CD4-positive, CD25-positive, alpha-beta regulatory T cell (primary cell): ENCODE measurements at regions not wholly inside any gene's neighbourhood (a gene's known extent, or its start where the extent isn't known, plus 50 kb on each side); places are given as distances from the start of the nearest gene placed in this dataset.

Experiments
- ATAC-seq, 2 donors: fragments of 150-1000 bp; cut with Tn5 transposase; one replicate each; pipeline ENCODE4 v1.10.0; 2021; ENCODE audit warnings: low read depth in 2 of 2, moderate number of reproducible peaks in 2 of 2, moderate library complexity in 1 of 2
- DNase-seq, 3 donors: peaks; one replicate each; pipeline versions ENCODE4 v3.0.0 to v3.0.0-alpha.2; 2012 to 2022; ENCODE audit warnings: mixed read lengths in 1 of 3
- H3K27ac ChIP-seq: one replicate; pipeline ENCODE4 v1.7.0; 2013; ENCODE audit warnings: mild to moderate bottlenecking, low read length; ENCODE audit not compliant: insufficient read depth, poor library complexity, severe bottlenecking
- H3K27me3 ChIP-seq: one replicate; pipeline ENCODE4 v1.7.0; 2013; ENCODE audit warnings: low read length; ENCODE audit not compliant: control insufficient read depth, insufficient read depth
- H3K36me3 ChIP-seq: one replicate; pipeline ENCODE4 v1.7.0; 2013; ENCODE audit warnings: mild to moderate bottlenecking, low read length, moderate library complexity; ENCODE audit not compliant: control insufficient read depth, insufficient read depth
- H3K4me1 ChIP-seq: 2 replicates; pipeline ENCODE4 v1.7.0; 2013; ENCODE audit warnings: mild to moderate bottlenecking, low read length; ENCODE audit not compliant: insufficient read depth, control insufficient read depth, poor library complexity, severe bottlenecking
- H3K4me3 ChIP-seq: one replicate; pipeline ENCODE4 v1.7.0; 2013; ENCODE audit warnings: low read depth, mild to moderate bottlenecking, low read length, moderate library complexity
- H3K9me3 ChIP-seq, 2 experiments: 1 replicate in 1 of 2; 2 replicates in 1 of 2; pipeline ENCODE4 v1.7.0; 2013; ENCODE audit warnings: low read length in 2 of 2, mild to moderate bottlenecking in 1 of 2, moderate library complexity in 1 of 2; ENCODE audit not compliant: control insufficient read depth in 2 of 2
- H3K27ac Mint-ChIP-seq, 3 donors: one replicate each; pipeline ENCODE4 v1.8.0; 2020 to 2022; ENCODE audit warnings: mild to moderate bottlenecking in 3 of 3, mixed read lengths in 3 of 3, moderate library complexity in 2 of 3
- H3K27me3 Mint-ChIP-seq: one replicate; pipeline ENCODE4 v1.8.0; 2022; ENCODE audit warnings: mild to moderate bottlenecking, mixed read lengths
- H3K36me3 Mint-ChIP-seq: one replicate; pipeline ENCODE4 v1.8.0; 2020; ENCODE audit warnings: mixed read lengths
- H3K4me1 Mint-ChIP-seq, 4 donors: one replicate each; pipeline ENCODE4 v1.8.0; 2020 to 2022; ENCODE audit warnings: mixed read lengths in 4 of 4, mild to moderate bottlenecking in 1 of 4
- H3K4me3 Mint-ChIP-seq, 4 donors: one replicate each; pipeline ENCODE4 v1.8.0; 2020 to 2022; ENCODE audit warnings: mild to moderate bottlenecking in 4 of 4, mixed read lengths in 4 of 4, moderate library complexity in 3 of 4
- H3K9me3 Mint-ChIP-seq, 7 donors: one replicate each; pipeline ENCODE4 v1.8.0; 2020 to 2022; ENCODE audit warnings: mixed read lengths in 7 of 7, mild to moderate bottlenecking in 3 of 7, moderate library complexity in 2 of 7

DNA sequence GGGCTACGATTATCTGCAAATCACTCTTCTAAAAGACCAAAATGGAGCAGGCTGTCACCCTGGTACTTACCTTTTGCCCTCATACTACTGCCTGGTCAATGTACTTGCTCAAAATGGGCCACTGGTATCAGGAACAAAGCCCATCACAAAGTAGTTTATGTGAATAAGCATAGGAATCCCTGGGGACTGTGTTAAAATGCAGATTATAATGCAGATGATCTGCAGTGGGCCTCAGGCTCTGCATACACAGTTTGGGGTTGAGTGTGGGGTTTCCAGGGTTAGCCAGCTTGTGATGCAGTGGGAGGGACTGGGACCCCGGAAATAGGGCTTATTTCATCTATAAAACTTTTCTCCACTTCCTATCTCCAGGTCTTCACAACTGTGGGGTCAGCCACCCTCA is 173.1 kb downstream of the HSD17B3 start:
- H3K27ac Mint-ChIP-seq, result no peak overlapping the region
- no peaks in the 10 kb centered on the region for H3K4me1 ChIP-seq
- no peak for ATAC-seq

DNA sequence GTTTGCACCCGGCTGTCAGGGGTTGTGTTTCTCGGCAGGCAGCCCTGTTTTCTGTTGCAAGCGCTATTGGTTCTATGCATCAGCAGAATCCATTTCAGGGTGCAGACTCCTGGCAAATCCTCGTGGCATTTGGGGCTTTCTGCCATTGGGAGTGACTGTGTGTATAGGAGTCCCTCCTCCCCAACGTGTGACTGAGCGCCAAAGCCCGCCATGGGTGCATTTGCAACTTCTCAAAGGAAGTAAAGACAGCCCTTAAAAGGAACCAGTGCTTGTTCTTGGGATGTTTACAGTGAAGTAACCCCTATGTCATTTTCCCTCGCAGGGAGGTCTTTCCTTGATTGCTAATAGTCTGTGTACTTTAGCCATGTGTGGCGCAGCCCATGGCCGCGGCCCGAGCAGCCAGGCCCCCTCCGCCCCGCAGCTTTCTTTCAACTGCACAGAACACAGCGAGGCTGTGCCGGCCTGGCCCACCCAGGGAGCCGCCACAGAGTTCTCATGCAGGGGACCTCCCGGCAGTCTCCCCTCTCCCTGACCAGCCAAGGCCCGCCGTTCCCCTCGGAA is 175.6 kb downstream of the HSD17B3 start:
- H3K27me3 ChIP-seq, result no peaks in the 10 kb centered on the region
- Mint-ChIP-seq H3K27ac (no peak overlapping the region), H3K36me3 (no peaks in the 10 kb centered on the region), H3K27me3 (peaks cover 9% of the 10 kb centered on the region), H3K4me3 (no peak overlapping the region), H3K4me1 (no peaks in the 10 kb centered on the region), H3K9me3 (peaks cover 0 to 3% (median 0%) of the 10 kb centered on the region in 7 donors)
- H3K36me3 ChIP-seq, result no peaks in the 10 kb centered on the region
- H3K4me1 ChIP-seq, result no peaks in the 10 kb centered on the region
- no peak overlapping the region for H3K27ac ChIP-seq
- no peaks in the 10 kb centered on the region for H3K9me3 ChIP-seq
- no peak for DNase-seq
- H3K4me3 ChIP-seq, result no peak overlapping the region
- ATAC-seq, result no peak

More for the DNA sequence above, 173.1 kb downstream of the HSD17B3 start:
- H3K27me3 ChIP-seq, result no peaks in the 10 kb centered on the region
- no peak overlapping the region for H3K4me3 ChIP-seq
- no peaks in the 10 kb centered on the region for H3K36me3 ChIP-seq
- DNase-seq, result no peak
- peaks cover 0 to 15% (median 4%) of the 10 kb centered on the region in 7 donors for H3K9me3 Mint-ChIP-seq
- no peaks in the 10 kb centered on the region for H3K4me1 Mint-ChIP-seq
- no peaks in the 10 kb centered on the region for H3K9me3 ChIP-seq
- no peaks in the 10 kb centered on the region for H3K36me3 Mint-ChIP-seq
- H3K27ac ChIP-seq, result no peak overlapping the region
- peaks cover 9% of the 10 kb centered on the region for H3K27me3 Mint-ChIP-seq
- H3K4me3 Mint-ChIP-seq, result no peak overlapping the region

DNA sequence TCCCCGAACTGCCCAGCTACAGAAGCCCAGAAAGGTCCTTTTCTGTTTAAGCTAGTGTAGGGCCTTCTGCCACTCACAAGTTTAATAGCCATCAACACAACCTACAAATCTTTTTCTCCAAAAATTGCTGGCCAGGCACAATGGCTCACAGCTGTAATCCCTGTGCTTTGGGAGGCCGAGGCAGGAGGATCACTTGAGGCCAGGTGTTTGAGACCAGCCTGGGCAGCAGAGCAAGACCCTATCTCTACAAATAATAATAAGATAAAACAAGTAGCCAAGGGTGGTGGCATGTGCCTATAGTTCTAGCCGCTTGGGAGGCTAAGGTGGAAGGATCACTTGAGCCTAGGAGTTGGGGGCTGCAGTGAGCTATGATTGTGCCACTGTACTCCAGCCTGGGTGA is 176.4 kb downstream of the HSD17B3 start:
- Mint-ChIP-seq H3K4me3 (no peak overlapping the region), H3K4me1 (no peaks in the 10 kb centered on the region), H3K36me3 (no peaks in the 10 kb centered on the region), H3K9me3 (no peaks in the 10 kb centered on the region), H3K27me3 (peaks cover 9% of the 10 kb centered on the region), H3K27ac (no peak overlapping the region)
- Histone ChIP-seq H3K36me3 (no peaks in the 10 kb centered on the region), H3K4me1 (no peaks in the 10 kb centered on the region), H3K9me3 (no peaks in the 10 kb centered on the region), H3K27me3 (no peaks in the 10 kb centered on the region), H3K27ac (no peak overlapping the region), H3K4me3 (no peak overlapping the region)
- DNase-seq (no peak), ATAC-seq (no peak)

DNA sequence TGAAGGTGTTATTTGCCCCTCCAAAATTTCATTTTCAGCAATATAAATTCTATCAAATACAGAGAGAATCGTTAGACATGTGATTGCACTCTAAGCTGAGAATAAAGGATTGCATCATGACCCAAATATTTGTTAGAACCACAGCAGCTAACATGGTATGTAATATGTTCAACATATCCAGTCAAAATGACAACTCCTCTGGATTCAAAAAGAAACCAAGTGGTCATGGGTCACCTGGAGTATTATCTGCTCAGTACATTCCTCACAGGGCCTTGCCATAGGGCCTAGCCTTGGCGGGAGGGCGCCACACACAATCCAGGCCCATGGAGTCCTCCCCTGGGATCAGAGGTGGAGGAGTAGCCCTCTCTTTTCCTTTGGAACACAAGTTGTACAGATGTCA is 179.2 kb downstream of the HSD17B3 start:
- DNase-seq (no peak), ATAC-seq (no peak)
- H3K27ac ChIP-seq, result no peak overlapping the region
- H3K27me3 ChIP-seq, result peaks cover under 1% of the 10 kb centered on the region
- peaks cover 8% of the 10 kb centered on the region for H3K27me3 Mint-ChIP-seq
- no peaks in the 10 kb centered on the region for H3K4me1 Mint-ChIP-seq
- no peak overlapping the region for H3K4me3 ChIP-seq
- no peaks in the 10 kb centered on the region for H3K4me1 ChIP-seq
- no peaks in the 10 kb centered on the region for H3K9me3 ChIP-seq
- no peaks in the 10 kb centered on the region for H3K36me3 ChIP-seq
- no peak overlapping the region for H3K4me3 Mint-ChIP-seq
- H3K27ac Mint-ChIP-seq, result no peak overlapping the region
- H3K36me3 Mint-ChIP-seq, result no peaks in the 10 kb centered on the region
- H3K9me3 Mint-ChIP-seq, result peaks cover 0 to 4% (median 0%) of the 10 kb centered on the region in 7 donors

DNA sequence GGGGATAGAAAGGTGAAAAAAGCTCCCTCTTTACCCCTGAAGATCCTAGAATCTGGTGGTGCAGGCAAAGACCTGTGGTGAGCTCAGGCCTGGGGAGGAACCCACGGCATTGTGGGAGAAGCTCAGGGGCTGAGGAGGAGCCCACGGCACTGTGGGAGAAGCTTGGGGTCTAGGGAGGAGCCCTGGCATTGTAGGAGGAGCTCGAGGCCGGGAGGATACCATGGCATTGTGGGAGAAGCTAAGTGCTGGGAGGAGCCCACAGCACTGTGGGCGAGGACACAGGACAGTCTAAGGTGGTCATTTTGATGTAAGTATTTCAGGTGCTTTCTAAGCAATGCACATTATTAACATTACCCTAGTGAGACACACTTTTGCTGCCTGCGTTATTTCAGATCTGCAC is 179.7 kb downstream of the HSD17B3 start:
- Histone ChIP-seq H3K27ac (no peak overlapping the region), H3K36me3 (no peaks in the 10 kb centered on the region), H3K9me3 (no peaks in the 10 kb centered on the region), H3K27me3 (peaks cover 5% of the 10 kb centered on the region), H3K4me3 (no peak overlapping the region), H3K4me1 (no peaks in the 10 kb centered on the region)
- no peaks in the 10 kb centered on the region for H3K4me1 Mint-ChIP-seq
- no peak overlapping the region for H3K4me3 Mint-ChIP-seq
- no peak for DNase-seq
- no peak overlapping the region for H3K27ac Mint-ChIP-seq
- peaks cover 0 to 6% (median 0%) of the 10 kb centered on the region in 7 donors for H3K9me3 Mint-ChIP-seq
- ATAC-seq, result no peak
- H3K36me3 Mint-ChIP-seq, result no peaks in the 10 kb centered on the region
- H3K27me3 Mint-ChIP-seq, result peaks cover 8% of the 10 kb centered on the region

DNA sequence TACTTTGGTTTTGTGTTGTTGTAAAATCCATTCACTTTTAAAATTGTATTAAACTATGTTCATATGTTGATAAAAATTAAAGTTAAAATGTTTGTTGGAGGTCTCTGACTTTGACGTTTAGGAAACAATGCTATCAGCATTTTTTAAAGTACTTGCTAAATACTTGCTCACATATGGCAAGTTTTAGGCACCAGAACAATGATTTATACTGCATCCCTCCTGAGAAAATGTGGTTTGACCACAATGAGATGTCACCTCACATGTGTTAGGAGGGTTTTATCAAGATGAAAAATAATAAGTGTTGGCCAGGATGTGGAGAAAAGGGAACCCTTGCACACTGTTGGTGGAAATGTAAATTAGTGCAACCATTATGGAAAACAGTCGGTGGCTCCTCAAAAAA is 180.8 kb downstream of the HSD17B3 start:
- no peak for DNase-seq
- Mint-ChIP-seq H3K27me3 (peaks cover 8% of the 10 kb centered on the region), H3K36me3 (no peaks in the 10 kb centered on the region), H3K27ac (no peak overlapping the region), H3K4me1 (no peaks in the 10 kb centered on the region), H3K9me3 (peaks cover 0 to 6% (median 0%) of the 10 kb centered on the region in 7 donors), H3K4me3 (no peak overlapping the region)
- Histone ChIP-seq H3K27ac (no peak overlapping the region), H3K9me3 (no peaks in the 10 kb centered on the region), H3K4me3 (no peak overlapping the region), H3K4me1 (no peaks in the 10 kb centered on the region), H3K27me3 (peaks cover 6% of the 10 kb centered on the region), H3K36me3 (no peaks in the 10 kb centered on the region)
- ATAC-seq, result no peak

DNA sequence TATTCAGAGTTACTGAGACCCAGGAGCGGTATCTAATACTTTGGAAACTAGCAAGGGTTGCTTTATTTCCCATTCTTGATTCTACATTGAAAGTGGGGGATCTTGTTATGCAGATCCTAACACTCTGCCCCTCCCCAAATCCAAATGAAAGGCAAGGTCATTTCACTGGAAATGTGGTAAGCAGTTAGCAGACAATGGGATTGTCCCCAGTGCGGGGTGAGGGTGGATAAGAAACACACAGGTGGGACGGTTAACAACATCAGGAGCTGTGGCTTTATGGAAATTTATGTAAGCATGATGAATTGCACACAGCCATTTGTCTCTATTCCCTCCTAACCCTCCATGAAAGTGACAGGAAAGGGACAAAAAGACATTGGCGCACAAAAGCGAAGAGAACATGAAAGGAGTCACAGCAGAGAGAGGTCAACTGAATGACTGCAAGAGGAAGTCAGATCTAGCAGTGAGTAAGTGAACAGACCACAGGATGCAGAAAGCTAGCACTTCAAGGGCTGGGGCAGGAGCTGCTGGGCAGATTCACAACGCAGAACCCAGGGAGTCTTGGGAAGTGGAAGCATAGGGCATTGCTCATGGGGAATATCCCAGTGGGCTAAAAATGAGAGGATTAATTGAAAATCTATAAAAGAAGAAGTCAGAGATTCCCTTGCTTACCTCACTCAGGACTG is 184.4 kb downstream of the HSD17B3 start:
- ATAC-seq (no peak), DNase-seq (no peak)
- no peaks in the 10 kb centered on the region for H3K4me1 Mint-ChIP-seq
- H3K36me3 ChIP-seq, result no peaks in the 10 kb centered on the region
- H3K27ac Mint-ChIP-seq, result no peak overlapping the region
- H3K27me3 ChIP-seq, result peaks cover 6% of the 10 kb centered on the region
- H3K27ac ChIP-seq, result no peak overlapping the region
- no peak overlapping the region for H3K4me3 Mint-ChIP-seq
- H3K9me3 ChIP-seq, result no peaks in the 10 kb centered on the region
- no peak overlapping the region for H3K4me3 ChIP-seq
- H3K4me1 ChIP-seq, result no peaks in the 10 kb centered on the region
- H3K27me3 Mint-ChIP-seq, result peaks cover 12% of the 10 kb centered on the region
- peaks cover 0 to 7% (median 0%) of the 10 kb centered on the region in 7 donors for H3K9me3 Mint-ChIP-seq
- no peaks in the 10 kb centered on the region for H3K36me3 Mint-ChIP-seq
